Astrocyte of the hippocampus (primary cell): ENCODE measurements at regions not wholly inside any gene's neighbourhood (a gene's known extent, or its start where the extent isn't known, plus 50 kb on each side); places are given as distances from the start of the nearest gene placed in this dataset.
"Not testable (repeated sequence)": the region's sequence is repeated elsewhere in the genome, so short reads cannot be mapped to it uniquely, and the experiment has no call there.

Experiments used
- DNase-seq: peaks from one replicate; pipeline ENCODE4 v3.0.0; 2011; ENCODE audit warnings: low read depth, low spot score

- peak; percentile 41 for DNase-seq
These were observed 73.0 kb upstream of the EPCAM start for GRCh38 chr2:47295981-47296635.

- DNase-seq: peak; percentile 67
These were observed 73.8 kb upstream of the EPCAM start for GRCh38 chr2:47295131-47295980.

- DNase-seq: no peak
These were observed 75.1 kb upstream of the EPCAM start for GRCh38 chr2:47293976-47294375.

GRCh38 chr2:47288864-47289263, 80.2 kb upstream of the EPCAM start:
- peak; percentile 67 for DNase-seq

DNA sequence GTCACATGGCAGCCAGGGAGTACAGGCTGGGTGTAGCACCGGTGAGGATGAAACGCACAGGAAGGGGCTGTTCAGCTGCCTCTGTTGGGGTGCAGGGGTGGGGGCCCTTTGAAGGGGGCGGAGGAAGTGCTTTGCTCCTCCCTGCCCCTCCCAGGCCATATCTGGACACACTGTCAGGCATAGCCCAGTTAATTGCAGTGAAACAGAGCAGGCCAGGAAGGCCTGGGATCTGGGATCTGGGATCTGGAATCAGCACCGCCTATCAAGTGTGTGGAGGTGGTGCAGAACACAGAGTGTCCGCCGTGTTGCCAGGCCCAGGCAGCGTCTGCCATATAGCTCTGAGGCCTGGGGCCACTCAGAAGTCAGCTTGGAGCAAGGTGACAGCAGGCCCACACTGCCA, 85.5 kb upstream of the EPCAM start:
- no peak for DNase-seq

GRCh38 chr2:47282621-47283272, 86.4 kb upstream of the EPCAM start:
- DNase-seq: no peak

GRCh38 chr2:47279525-47279924, 89.6 kb upstream of the EPCAM start:
- DNase-seq: not testable (repeated sequence)

GRCh38 chr2:47277987-47278386, 91.1 kb upstream of the EPCAM start:
- DNase-seq: no peak

DNA sequence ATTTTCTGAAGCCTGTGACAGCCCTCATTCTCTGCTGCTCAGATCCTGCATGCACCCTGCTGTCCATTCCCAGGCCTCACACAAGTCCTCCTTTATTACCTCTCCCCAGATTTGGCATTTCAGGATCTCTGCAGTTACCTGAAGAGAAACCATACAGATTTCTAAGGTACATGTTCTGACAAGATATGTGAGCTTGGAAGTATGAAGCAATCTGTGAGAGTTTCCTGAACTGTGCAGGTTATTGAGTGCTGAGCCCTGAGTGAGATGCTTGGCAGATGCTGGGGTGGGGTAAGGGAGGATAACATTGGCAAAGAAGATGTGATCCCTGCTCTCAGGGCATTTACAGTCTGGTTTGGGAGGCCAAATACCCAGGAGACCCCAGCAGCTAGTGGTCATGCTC, 91.9 kb upstream of the EPCAM start:
- no peak for DNase-seq

GRCh38 chr2:47276061-47276460, 93.0 kb upstream of the EPCAM start:
- DNase-seq: no peak

GRCh38 chr2:47274054-47274782, 94.9 kb upstream of the EPCAM start:
- DNase-seq: peak; percentile 77

GRCh38 chr2:47272905-47273758, 96.0 kb upstream of the EPCAM start:
- DNase-seq: no peak

DNA sequence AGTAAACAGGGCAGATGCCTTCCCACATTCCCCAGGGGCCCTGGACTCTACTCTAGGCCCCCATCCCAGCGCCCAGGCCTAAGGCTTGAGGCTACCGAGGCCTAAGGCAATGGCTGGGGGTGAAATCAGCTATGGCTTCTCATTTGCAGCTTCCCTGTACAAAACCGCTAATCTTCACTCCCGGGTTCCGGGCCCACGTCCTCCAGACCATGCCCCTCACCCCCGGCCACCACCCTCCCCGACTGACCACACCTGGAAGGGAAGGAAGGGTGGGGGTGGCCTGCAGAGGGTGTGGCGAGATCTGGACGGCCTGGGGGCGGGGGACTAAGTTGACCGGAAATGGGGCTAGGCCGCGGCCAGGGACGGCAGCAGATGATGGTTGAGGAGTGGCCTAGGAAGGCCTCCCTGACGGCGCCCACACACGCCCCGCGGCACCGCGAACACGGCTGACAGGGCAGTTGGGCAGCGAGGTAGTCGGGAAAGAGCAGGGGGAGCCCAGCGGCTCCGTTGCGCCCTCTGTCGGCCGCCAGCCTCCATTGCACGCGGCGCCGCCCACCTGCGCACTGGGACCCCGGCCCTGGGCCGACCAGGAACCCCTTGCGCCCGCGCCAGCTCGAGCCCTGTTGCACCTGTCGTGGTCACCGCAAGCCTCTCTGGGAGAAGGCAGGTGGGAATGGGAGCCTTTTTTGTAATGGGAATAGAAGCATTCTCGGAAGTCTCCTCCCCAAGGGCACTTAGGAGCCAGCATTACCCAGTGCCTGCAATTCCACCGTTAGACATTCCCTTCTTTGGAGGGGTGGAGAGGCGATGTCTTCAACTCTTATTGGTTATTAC, 95.9 kb upstream of the CALM2 start:
- DNase-seq: peak; percentile 77

GRCh38 chr2:47271054-47272000, 95.0 kb upstream of the CALM2 start:
- DNase-seq: no peak

GRCh38 chr2:47270421-47270820, 94.1 kb upstream of the CALM2 start:
- no peak for DNase-seq

DNA sequence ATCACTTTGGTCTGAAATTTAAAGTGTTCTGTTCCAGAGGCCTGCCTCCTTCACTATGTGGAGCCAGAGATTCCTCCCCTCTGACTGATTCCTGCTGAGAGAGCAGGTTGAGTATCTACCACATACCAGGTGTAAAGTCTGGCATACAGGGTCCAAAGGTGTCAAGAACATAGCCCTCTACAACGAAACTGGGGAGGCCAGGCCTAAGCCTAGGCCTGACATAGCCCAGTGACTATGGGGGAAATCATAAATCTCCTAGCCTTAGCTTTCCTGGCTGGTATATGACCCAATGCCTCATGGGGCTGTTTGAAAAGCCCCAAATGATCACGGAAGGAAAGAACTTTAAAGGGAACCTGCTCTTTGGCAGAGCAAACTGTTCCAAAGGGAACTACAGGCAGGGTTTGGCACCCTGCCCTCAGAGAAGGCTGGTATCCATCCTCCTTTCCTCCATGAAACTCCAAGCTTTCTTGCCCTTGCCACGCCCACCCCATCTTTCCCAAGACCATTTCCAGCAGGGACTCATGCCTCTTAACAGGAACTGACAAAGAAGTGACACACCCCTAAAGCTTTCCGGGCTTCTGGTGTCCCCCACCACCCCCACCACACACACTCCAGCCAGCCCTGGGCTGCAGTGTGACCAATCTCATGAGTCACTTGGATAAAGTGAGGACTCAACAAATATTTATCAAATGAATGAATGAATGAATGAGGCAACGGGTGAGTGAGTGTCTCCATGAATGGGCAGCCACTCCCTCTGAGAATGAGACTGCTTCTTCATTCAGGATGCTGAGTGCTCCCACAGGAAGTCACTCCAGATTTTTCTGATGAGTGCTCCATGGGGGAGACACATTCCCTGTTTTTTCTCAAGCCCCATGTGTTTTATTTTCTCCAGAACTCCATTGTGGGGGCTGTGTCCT, 93.3 kb upstream of the CALM2 start:
- peak; percentile 89 for DNase-seq

GRCh38 chr2:47267711-47268086, 91.4 kb upstream of the CALM2 start:
- DNase-seq: no peak
